ENCODE measurements at regions not wholly inside any gene's neighbourhood (a gene's known extent, or its start where the extent isn't known, plus 50 kb on each side); places are given as distances from the start of the nearest gene placed in this dataset.

DNA sequence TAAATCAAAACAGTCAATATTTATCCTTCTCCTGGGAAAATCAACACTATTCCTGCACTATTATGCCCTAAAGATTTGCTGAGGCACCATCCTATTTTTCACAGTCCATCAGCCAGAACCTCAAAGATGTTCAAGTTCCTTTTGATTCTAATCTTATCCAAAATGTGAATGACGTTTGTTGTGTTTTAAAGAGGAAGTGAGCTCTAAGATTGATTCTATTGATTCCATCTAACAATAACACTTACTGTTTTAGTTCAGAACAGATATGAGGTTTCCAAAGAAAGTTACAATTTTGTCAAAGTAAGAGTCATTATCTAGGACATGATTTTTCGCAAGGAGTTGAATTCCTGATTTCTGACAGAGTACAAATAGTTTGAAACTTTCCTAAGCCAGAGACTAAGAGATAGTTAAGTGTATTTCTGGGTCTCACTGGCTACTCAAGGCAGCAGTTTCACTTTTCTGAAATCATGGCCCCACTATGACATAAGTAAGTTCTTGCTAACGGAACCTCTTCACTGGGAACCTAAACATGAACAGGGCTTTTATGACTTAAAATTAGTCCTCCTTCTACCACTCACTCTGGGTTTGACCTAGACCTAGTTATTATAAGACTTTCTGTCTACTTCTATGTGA lies 84.7 kb downstream of the LHX9 start:
- ChIA-PET SMC1A (ENCODE audit: uncharacterized antibody, unreplicated experiment) (no interaction called here), RAD21 (ENCODE audit: unreplicated experiment) (no interaction called here), CTCF (no interaction called here), POLR2A (no interaction called here)
- no peak for FAIRE-seq
- no peak for DNase-seq (ENCODE audit: low read depth, low spot score)
- BruUV-seq (replicated peaks), result no TSS peak
- intact Hi-C loops (cut with micrococcal nuclease; ENCODE audit: unreplicated experiment) (no loop called here), in situ Hi-C loops (cut with MboI) (no loop called here)
- TF ChIP-seq SPI1 (IDR thresholded peaks at IDR 0.05; ENCODE audit: borderline replicate concordance, insufficient read depth, low read depth, low read length) (peak; percentile 45; the same call in 1 of the 2 replicates), PBX3 (IDR thresholded peaks at IDR 0.05; ENCODE audit: insufficient replicate concordance, low read depth, low read length) (no peak), JUNB (IDR thresholded peaks at IDR 0.05) (no peak), KAT2A (conservative IDR thresholded peaks at IDR 0.05; ENCODE audit: control insufficient read depth, low read depth, low read length) (no peak)
- TF ChIP-seq, protein P1, sequence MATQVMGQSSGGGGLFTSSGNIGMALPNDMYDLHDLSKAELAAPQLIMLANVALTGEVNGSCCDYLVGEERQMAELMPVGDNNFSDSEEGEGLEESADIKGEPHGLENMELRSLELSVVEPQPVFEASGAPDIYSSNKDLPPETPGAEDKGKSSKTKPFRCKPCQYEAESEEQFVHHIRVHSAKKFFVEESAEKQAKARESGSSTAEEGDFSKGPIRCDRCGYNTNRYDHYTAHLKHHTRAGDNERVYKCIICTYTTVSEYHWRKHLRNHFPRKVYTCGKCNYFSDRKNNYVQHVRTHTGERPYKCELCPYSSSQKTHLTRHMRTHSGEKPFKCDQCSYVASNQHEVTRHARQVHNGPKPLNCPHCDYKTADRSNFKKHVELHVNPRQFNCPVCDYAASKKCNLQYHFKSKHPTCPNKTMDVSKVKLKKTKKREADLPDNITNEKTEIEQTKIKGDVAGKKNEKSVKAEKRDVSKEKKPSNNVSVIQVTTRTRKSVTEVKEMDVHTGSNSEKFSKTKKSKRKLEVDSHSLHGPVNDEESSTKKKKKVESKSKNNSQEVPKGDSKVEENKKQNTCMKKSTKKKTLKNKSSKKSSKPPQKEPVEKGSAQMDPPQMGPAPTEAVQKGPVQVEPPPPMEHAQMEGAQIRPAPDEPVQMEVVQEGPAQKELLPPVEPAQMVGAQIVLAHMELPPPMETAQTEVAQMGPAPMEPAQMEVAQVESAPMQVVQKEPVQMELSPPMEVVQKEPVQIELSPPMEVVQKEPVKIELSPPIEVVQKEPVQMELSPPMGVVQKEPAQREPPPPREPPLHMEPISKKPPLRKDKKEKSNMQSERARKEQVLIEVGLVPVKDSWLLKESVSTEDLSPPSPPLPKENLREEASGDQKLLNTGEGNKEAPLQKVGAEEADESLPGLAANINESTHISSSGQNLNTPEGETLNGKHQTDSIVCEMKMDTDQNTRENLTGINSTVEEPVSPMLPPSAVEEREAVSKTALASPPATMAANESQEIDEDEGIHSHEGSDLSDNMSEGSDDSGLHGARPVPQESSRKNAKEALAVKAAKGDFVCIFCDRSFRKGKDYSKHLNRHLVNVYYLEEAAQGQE (IDR thresholded peaks at IDR 0.05; ENCODE audit: low read depth, low read length), result no peak
- H4K20me1 ChIP-seq (ENCODE audit: control insufficient read depth, insufficient read depth), result no peaks in the 10 kb centered on the region
- 12% methylated on average over 3 of the region's 3 CpGs for WGBS (ENCODE audit: insufficient coverage, insufficient replicate concordance, low lambda C conversion rate, missing lambda C conversion rate)
- ATAC-seq, result no peak
- no peak overlapping the region for H3K4me2 ChIP-seq (ENCODE audit: control insufficient read depth, insufficient read depth)
- no peak overlapping the region for H3K4me3 ChIP-seq
- no peaks in the 10 kb centered on the region for H3K9me3 ChIP-seq (replicated peaks; ENCODE audit: control insufficient read depth, insufficient read depth, low read length)
- H3K4me1 ChIP-seq (ENCODE audit: control insufficient read depth, insufficient read depth, low read length), result no peaks in the 10 kb centered on the region
- H3K79me2 ChIP-seq (ENCODE audit: control insufficient read depth, insufficient read depth, low read length), result no peaks in the 10 kb centered on the region
- H3K27me3 ChIP-seq (replicated peaks in 1 of 2; ENCODE audit: control insufficient read depth in 2 of 2, insufficient read depth in 2 of 2, low read length in 1 of 2), result no peaks in the 10 kb centered on the region
- H3K36me3 ChIP-seq (ENCODE audit: control insufficient read depth in 2 of 2, insufficient read depth in 2 of 2, low read length in 1 of 2), result no peaks in the 10 kb centered on the region
- no peak overlapping the region for H3K9ac ChIP-seq (ENCODE audit: control insufficient read depth, insufficient read depth, low read length)
- H3K27ac ChIP-seq (ENCODE audit: control insufficient read depth, insufficient read depth), result no peak overlapping the region
- no peak overlapping the region for H2AFZ ChIP-seq (ENCODE audit: control insufficient read depth, low read depth, low read length)
